GM12878 (cell line): ENCODE measurements at regions not wholly inside any gene's neighbourhood (a gene's known extent, or its start where the extent isn't known, plus 50 kb on each side); places are given as distances from the start of the nearest gene placed in this dataset.

Experiments used
- ATAC-seq: fragments of 200-7000 bp; cut with Tn5 transposase; 3 replicates; pipeline ENCODE4 v1.9.1; 2020; ENCODE audit warnings: mild to moderate bottlenecking, moderate library complexity
- BruUV-seq: library from RNA; stranded (reverse); fragments of 400-500 nt; replicated peaks from 2 replicates; lab custom pipeline; 2021; lab: Mats Ljungman, UMichigan
- CTCF ChIA-PET: fragments of 300-600 bp; sonication (Branson Sonifier 250); formaldehyde crosslinking; extraction: SDS; loops from one replicate; lab custom pipeline; 2021; ENCODE audit warnings: inconsistent platforms; lab: Yijun Ruan, JAX
- POLR2A ChIA-PET: fragments of 350-600 bp; formaldehyde crosslinking; extraction: SDS; loops from one replicate; lab custom pipeline; 2021; ENCODE audit warnings: inconsistent platforms; lab: Charles Lee
- RAD21 ChIA-PET: fragments of 300-600 bp; sonication (Branson Sonifier 250); formaldehyde crosslinking; loops from one replicate; lab custom pipeline; 2023; ENCODE audit warnings: antibody characterized with exemption; ENCODE audit not compliant: unreplicated experiment; lab: Charles Lee
- SMC1A ChIA-PET: fragments of 300-600 bp; sonication (Branson Sonifier 250); formaldehyde crosslinking; loops from one replicate; lab custom pipeline; 2023; ENCODE audit not compliant: unreplicated experiment, uncharacterized antibody; lab: Charles Lee
- DNase-seq: peaks from one replicate; pipeline ENCODE4 v3.0.0-alpha.2; 2011; ENCODE audit warnings: low read depth, low spot score
- FAIRE-seq: peaks from 3 replicates; lab custom pipeline; 2011; peaks lifted over from hg19 to GRCh38; lab: Jason Lieb, UNC
- H2AFZ ChIP-seq: 2 replicates; pipeline ENCODE4 v1.6.0; 2011; ENCODE audit warnings: low read depth, low read length, control low read depth; ENCODE audit not compliant: control insufficient read depth
- H3K27ac ChIP-seq: 2 replicates; pipeline ENCODE4 v1.5.1; 2011; ENCODE audit warnings: control low read depth; ENCODE audit not compliant: control insufficient read depth, insufficient read depth
- H3K27me3 ChIP-seq, 2 experiments: replicated peaks in 1 of 2; 2 replicates each; pipeline versions ENCODE4 v1.6.0 to v1.6.1; 2011; ENCODE audit warnings: low read length in 1 of 2; ENCODE audit not compliant: control insufficient read depth in 2 of 2, insufficient read depth in 2 of 2
- H3K36me3 ChIP-seq, 2 experiments: 2 replicates each; pipeline ENCODE4 v1.5.1; 2011; ENCODE audit warnings: low read length in 1 of 2; ENCODE audit not compliant: control insufficient read depth in 2 of 2, insufficient read depth in 2 of 2
- H3K4me1 ChIP-seq: 2 replicates; pipeline ENCODE4 v1.6.1; 2011; ENCODE audit warnings: mild to moderate bottlenecking, low read length, moderate library complexity, mixed read lengths; ENCODE audit not compliant: control insufficient read depth, insufficient read depth
- H3K4me2 ChIP-seq: 2 replicates; pipeline ENCODE4 v1.6.0; 2011; ENCODE audit warnings: control low read depth; ENCODE audit not compliant: control insufficient read depth, insufficient read depth
- H3K4me3 ChIP-seq: fragments of 200-600 bp; sonication (generic); 2 replicates; pipeline ENCODE4 v1.5.1; 2016
- H3K79me2 ChIP-seq: 2 replicates; pipeline ENCODE4 v1.6.0; 2011; ENCODE audit warnings: low read length; ENCODE audit not compliant: control insufficient read depth, insufficient read depth
- H3K9ac ChIP-seq: 2 replicates; pipeline ENCODE4 v1.8.0; 2011; ENCODE audit warnings: low read length, control low read depth, mixed read lengths; ENCODE audit not compliant: control insufficient read depth, insufficient read depth
- H3K9me3 ChIP-seq: replicated peaks from 3 replicates; pipeline ENCODE4 v1.5.1; 2011; ENCODE audit warnings: mild to moderate bottlenecking, low read length; ENCODE audit not compliant: control insufficient read depth, insufficient read depth
- H4K20me1 ChIP-seq: 2 replicates; pipeline ENCODE4 v1.6.0; 2011; ENCODE audit not compliant: control insufficient read depth, insufficient read depth
- CBX3 ChIP-seq: fragments of 200-600 bp; sonication (generic); IDR thresholded peaks from 2 replicates; pipeline ENCODE4 v1.6.1; 2016; ENCODE audit warnings: low read depth, borderline replicate concordance
- E2F8 ChIP-seq: fragments of 450-650 bp; IDR thresholded peaks from 2 replicates; pipeline ENCODE4 v1.6.1; 2018; ENCODE audit warnings: mild to moderate bottlenecking, low read depth, moderate library complexity; ENCODE audit not compliant: partially characterized antibody
- GABPA ChIP-seq: IDR thresholded peaks from 2 replicates; pipeline ENCODE4 v1.6.1; 2014; ENCODE audit warnings: antibody characterized with exemption, low read depth, mild to moderate bottlenecking, inconsistent platforms
- HDAC6 ChIP-seq: fragments of 200-600 bp; sonication (generic); IDR thresholded peaks from one replicate; pipeline ENCODE4 v1.8.0; 2017; ENCODE audit warnings: antibody characterized with exemption; ENCODE audit not compliant: unreplicated experiment
- HDGF ChIP-seq: fragments of 450-650 bp; IDR thresholded peaks from 2 replicates; pipeline ENCODE4 v1.6.1; 2016; ENCODE audit warnings: antibody characterized with exemption
- IRF4 ChIP-seq: IDR thresholded peaks from 2 replicates; pipeline ENCODE4 v1.6.1; 2011; ENCODE audit warnings: low read depth, low read length
- NFIC ChIP-seq: IDR thresholded peaks from 2 replicates; pipeline ENCODE4 v1.6.1; 2012; ENCODE audit warnings: low read depth, mild to moderate bottlenecking, inconsistent platforms, low read length, moderate library complexity
- RELB ChIP-seq: fragments of 450-650 bp; IDR thresholded peaks from 2 replicates; pipeline ENCODE4 v1.6.1; 2017; ENCODE audit warnings: low read depth, mild to moderate bottlenecking, moderate library complexity
- RFX5 ChIP-seq: IDR thresholded peaks from 2 replicates; pipeline ENCODE4 v1.6.1; 2011; ENCODE audit warnings: low read depth, low read length, improper control_type of control experiment
- RUNX3 ChIP-seq: IDR thresholded peaks from 2 replicates; pipeline ENCODE4 v1.6.1; 2012; ENCODE audit warnings: low read length, inconsistent platforms
- SIN3A ChIP-seq: IDR thresholded peaks from 2 replicates; pipeline ENCODE4 v1.6.1; 2012; ENCODE audit warnings: low read depth, low read length, improper control_type of control experiment
- SRF ChIP-seq, 2 experiments: IDR thresholded peaks; 2 replicates each; pipeline ENCODE4 v1.6.1; 2011; ENCODE audit warnings: low read depth in 2 of 2, low read length in 2 of 2, mild to moderate bottlenecking in 1 of 2, moderate library complexity in 1 of 2
- WRNIP1 ChIP-seq: IDR thresholded peaks from 2 replicates; pipeline ENCODE4 v1.6.1; 2011; ENCODE audit warnings: low read depth, low read length, improper control_type of control experiment, borderline replicate concordance
- YY1 ChIP-seq: IDR thresholded peaks from 2 replicates; pipeline ENCODE4 v1.6.1; 2011; ENCODE audit warnings: low read depth, mild to moderate bottlenecking, low read length
- ZNF207 ChIP-seq: fragments of 450-650 bp; IDR thresholded peaks from 2 replicates; pipeline ENCODE4 v1.6.1; 2014; ENCODE audit warnings: antibody characterized with exemption, mild to moderate bottlenecking, borderline replicate concordance
- ZNF384 ChIP-seq: IDR thresholded peaks from 2 replicates; pipeline ENCODE4 v1.6.1; 2012; ENCODE audit warnings: low read depth, mild to moderate bottlenecking, low read length, improper control_type of control experiment, borderline replicate concordance
- ZNF622 ChIP-seq: fragments of 450-650 bp; IDR thresholded peaks from 2 replicates; pipeline ENCODE4 v1.6.1; 2017; ENCODE audit warnings: mild to moderate bottlenecking, inconsistent platforms
- WGBS: methylation state at CpG from one replicate; pipeline ENCODE4 v1.1.6; 2016; ENCODE audit warnings: low lambda C conversion rate; ENCODE audit not compliant: insufficient replicate concordance, insufficient coverage; ENCODE audit errors: missing lambda C conversion rate; 5-methylcytosine and 5-hydroxymethylcytosine counted together
- in situ Hi-C: fragments of 300-500 bp; cut with MboI; formaldehyde crosslinking; loops from 9 replicates; pipeline ENCODE4 v1.14.3; 2018; ENCODE audit warnings: mixed read lengths
- intact Hi-C: fragments of 100-400 bp; cut with micrococcal nuclease; formaldehyde crosslinking; loops from one replicate; pipeline ENCODE4 v1.14.2; 2022; ENCODE audit not compliant: unreplicated experiment
- TF ChIP-seq, protein P1 (sequence below): IDR thresholded peaks from 2 replicates; pipeline ENCODE4 v1.6.1; 2011; ENCODE audit warnings: low read depth, low read length, improper control_type of control experiment, borderline replicate concordance
- TF ChIP-seq, protein P2 (sequence below): IDR thresholded peaks from 2 replicates; pipeline ENCODE4 v1.6.1; 2011; ENCODE audit warnings: borderline replicate concordance, low read depth, mild to moderate bottlenecking, moderate library complexity, low read length; ENCODE audit not compliant: insufficient read depth, poor library complexity, severe bottlenecking

GRCh38 chr22:48926643-48927042 lies 901.0 kb downstream of the BRD1 start (continued):
- TF ChIP-seq E2F8 = no peak
- no peak for TF ChIP-seq ZNF207
- TF ChIP-seq RUNX3 = no peak
- no peak for TF ChIP-seq CBX3
- TF ChIP-seq SIN3A = no peak
- TF ChIP-seq YY1 = no peak
- no peak for TF ChIP-seq NFIC

- Histone ChIP-seq H3K79me2 (no peaks in the 10 kb centered on the region), H3K27ac (no peak overlapping the region), H3K4me3 (no peak overlapping the region), H3K4me1 (no peaks in the 10 kb centered on the region), H3K4me2 (no peak overlapping the region), H3K36me3 (no peaks in the 10 kb centered on the region), H4K20me1 (no peaks in the 10 kb centered on the region), H3K9ac (no peak overlapping the region), H3K9me3 (no peaks in the 10 kb centered on the region; the same call in 2 of the 3 replicates), H2AFZ (no peak overlapping the region), H3K27me3 (no peaks in the 10 kb centered on the region)
- POLR2A ChIA-PET = no interaction called here
- in situ Hi-C loops (no loop called here), intact Hi-C loops (no loop called here)
- CTCF ChIA-PET = no interaction called here
- RAD21 ChIA-PET = no interaction called here
- no TSS peak for BruUV-seq
- ATAC-seq (no peak), DNase-seq (no peak), FAIRE-seq (no peak)
- TF ChIP-seq HDAC6 (no peak), GABPA (no peak), ZNF622 (no peak), WRNIP1 (no peak), IRF4 (no peak), SRF (IDR thresholded peaks at IDR 0.05; ENCODE audit: low read depth in 2 of 2, low read length in 2 of 2) (no peak), HDGF (no peak), RFX5 (no peak), RELB (no peak), ZNF384 (no peak), ZNF207 (no peak)
- TF ChIP-seq, protein P1, sequence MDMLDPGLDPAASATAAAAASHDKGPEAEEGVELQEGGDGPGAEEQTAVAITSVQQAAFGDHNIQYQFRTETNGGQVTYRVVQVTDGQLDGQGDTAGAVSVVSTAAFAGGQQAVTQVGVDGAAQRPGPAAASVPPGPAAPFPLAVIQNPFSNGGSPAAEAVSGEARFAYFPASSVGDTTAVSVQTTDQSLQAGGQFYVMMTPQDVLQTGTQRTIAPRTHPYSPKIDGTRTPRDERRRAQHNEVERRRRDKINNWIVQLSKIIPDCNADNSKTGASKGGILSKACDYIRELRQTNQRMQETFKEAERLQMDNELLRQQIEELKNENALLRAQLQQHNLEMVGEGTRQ = no peak
- TF ChIP-seq, protein P2, sequence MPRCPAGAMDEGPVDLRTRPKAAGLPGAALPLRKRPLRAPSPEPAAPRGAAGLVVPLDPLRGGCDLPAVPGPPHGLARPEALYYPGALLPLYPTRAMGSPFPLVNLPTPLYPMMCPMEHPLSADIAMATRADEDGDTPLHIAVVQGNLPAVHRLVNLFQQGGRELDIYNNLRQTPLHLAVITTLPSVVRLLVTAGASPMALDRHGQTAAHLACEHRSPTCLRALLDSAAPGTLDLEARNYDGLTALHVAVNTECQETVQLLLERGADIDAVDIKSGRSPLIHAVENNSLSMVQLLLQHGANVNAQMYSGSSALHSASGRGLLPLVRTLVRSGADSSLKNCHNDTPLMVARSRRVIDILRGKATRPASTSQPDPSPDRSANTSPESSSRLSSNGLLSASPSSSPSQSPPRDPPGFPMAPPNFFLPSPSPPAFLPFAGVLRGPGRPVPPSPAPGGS = no peak
- SMC1A ChIA-PET = no interaction called here
- 59% methylated on average over 3 of the region's 3 CpGs for WGBS
Measured at GRCh38 chr22:48926136-48926535, 901.5 kb downstream of the BRD1 start.
